Thyroid gland (tissue), 4 donors: ENCODE measurements at regions not wholly inside any gene's neighbourhood (a gene's known extent, or its start where the extent isn't known, plus 50 kb on each side); places are given as distances from the start of the nearest gene placed in this dataset.

Source experiments
- POLR2A ChIP-seq, 2 donors: fragments of 450-650 bp; IDR thresholded peaks; one replicate each; pipeline ENCODE4 v1.6.1; 2017; ENCODE audit warnings: antibody characterized with exemption in 2 of 2, mild to moderate bottlenecking in 2 of 2, moderate library complexity in 1 of 2
- TF ChIP-seq, protein P1 (sequence below), 6 experiments: fragments of 200-600 bp in 3 of 6; fragments of 450-650 bp in 3 of 6; sonication (generic) in 3 of 6; IDR thresholded peaks; one replicate each; pipeline ENCODE4 v1.5.1; 2016 to 2019; ENCODE audit warnings: antibody characterized with exemption in 6 of 6, mild to moderate bottlenecking in 2 of 6, inconsistent platforms in 1 of 6, moderate library complexity in 1 of 6

DNA sequence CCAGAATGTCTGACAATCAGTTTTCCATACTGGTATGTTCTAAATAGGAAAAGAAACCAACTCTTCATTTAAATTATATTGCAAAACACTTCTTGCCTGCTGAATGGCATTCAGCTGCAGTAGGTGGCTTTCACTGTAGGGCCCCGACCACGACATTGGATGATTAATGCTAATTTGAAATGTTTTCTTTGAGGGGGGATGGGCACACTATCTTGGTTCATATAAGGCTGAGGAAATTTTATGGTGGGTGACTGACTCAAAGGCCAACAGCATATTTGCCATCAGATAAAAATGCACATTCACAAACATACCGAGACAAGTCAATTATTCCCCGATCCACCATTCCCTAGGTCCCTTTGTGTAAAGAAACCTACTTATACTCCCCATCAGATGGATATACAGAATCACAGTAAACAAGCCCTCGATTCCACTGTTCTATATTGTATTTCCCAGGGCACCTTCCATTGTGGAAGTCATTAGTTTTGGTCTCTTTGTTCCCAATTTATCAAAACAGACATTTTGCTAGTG is 464.2 kb upstream of the DAB1 start:
- TF ChIP-seq, protein P1, sequence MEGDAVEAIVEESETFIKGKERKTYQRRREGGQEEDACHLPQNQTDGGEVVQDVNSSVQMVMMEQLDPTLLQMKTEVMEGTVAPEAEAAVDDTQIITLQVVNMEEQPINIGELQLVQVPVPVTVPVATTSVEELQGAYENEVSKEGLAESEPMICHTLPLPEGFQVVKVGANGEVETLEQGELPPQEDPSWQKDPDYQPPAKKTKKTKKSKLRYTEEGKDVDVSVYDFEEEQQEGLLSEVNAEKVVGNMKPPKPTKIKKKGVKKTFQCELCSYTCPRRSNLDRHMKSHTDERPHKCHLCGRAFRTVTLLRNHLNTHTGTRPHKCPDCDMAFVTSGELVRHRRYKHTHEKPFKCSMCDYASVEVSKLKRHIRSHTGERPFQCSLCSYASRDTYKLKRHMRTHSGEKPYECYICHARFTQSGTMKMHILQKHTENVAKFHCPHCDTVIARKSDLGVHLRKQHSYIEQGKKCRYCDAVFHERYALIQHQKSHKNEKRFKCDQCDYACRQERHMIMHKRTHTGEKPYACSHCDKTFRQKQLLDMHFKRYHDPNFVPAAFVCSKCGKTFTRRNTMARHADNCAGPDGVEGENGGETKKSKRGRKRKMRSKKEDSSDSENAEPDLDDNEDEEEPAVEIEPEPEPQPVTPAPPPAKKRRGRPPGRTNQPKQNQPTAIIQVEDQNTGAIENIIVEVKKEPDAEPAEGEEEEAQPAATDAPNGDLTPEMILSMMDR (IDR thresholded peaks at IDR 0.05): no peak
- no peak for TF ChIP-seq POLR2A (IDR thresholded peaks at IDR 0.05)
